HCT116 (cell line): ENCODE measurements at regions not wholly inside any gene's neighbourhood (a gene's known extent, or its start where the extent isn't known, plus 50 kb on each side); places are given as distances from the start of the nearest gene placed in this dataset.

Experiments
- ATAC-seq: fragments of 200-7000 bp; cut with Tn5 transposase; 2 replicates; pipeline ENCODE4 v1.9.1; 2020; ENCODE audit warnings: mild to moderate bottlenecking, moderate library complexity
- BruUV-seq: library from RNA; stranded (reverse); fragments of 400-500 nt; replicated peaks from 2 replicates; lab custom pipeline; 2021; lab: Mats Ljungman, UMichigan
- CTCF ChIA-PET: fragments of 300-600 bp; sonication (Branson Sonifier 250); formaldehyde crosslinking; loops from one replicate; lab custom pipeline; 2021; ENCODE audit warnings: antibody characterized with exemption; lab: Charles Lee
- POLR2A ChIA-PET: fragments of 300-600, 350-600 bp; sonication (Branson Sonifier 250); formaldehyde crosslinking; loops from one replicate; lab custom pipeline; 2021; ENCODE audit warnings: antibody characterized with exemption; lab: Charles Lee
- RAD21 ChIA-PET, 2 experiments: fragments of 300-600 bp; sonication (Branson Sonifier 250); formaldehyde crosslinking; loops; one replicate each; lab custom pipeline; 2023; ENCODE audit warnings: low total read pairs in 2 of 2; ENCODE audit not compliant: uncharacterized antibody in 2 of 2, unreplicated experiment in 2 of 2, low non-redundant PET in 1 of 2; lab: Charles Lee
- DNase-seq: peaks from one replicate; pipeline ENCODE4 v3.0.0-alpha.2; 2010; ENCODE audit warnings: low read depth, low spot score
- H2AFZ ChIP-seq: fragments of 200-600 bp; shearing (Covaris generic), sonication (generic); 2 replicates; pipeline ENCODE4 v1.6.1; 2017; ENCODE audit warnings: low read depth, mixed run types, mixed read lengths, antibody characterized with exemption, low read length; ENCODE audit not compliant: poor library complexity, severe bottlenecking
- H3K27ac ChIP-seq: 2 replicates; pipeline ENCODE4 v1.5.1; 2012; ENCODE audit warnings: low read depth, low read length
- H3K27me3 ChIP-seq: fragments of 200-600 bp; sonication (generic); 2 replicates; pipeline ENCODE4 v1.6.1; 2016; ENCODE audit warnings: mixed run types, low read length, mixed read lengths; ENCODE audit not compliant: insufficient read depth
- H3K36me3 ChIP-seq, 2 experiments: fragments of 200-500 bp in 1 of 2; fragments of 200-600 bp in 1 of 2; sonication (Bioruptor generic) in 1 of 2; sonication (generic) in 1 of 2; 2 replicates each; pipeline versions ENCODE4 v1.5.1 to v1.6.1; 2014 to 2016; ENCODE audit warnings: low read length in 2 of 2, inconsistent platforms in 1 of 2, mixed read lengths in 1 of 2, mixed run types in 1 of 2; ENCODE audit not compliant: insufficient read depth in 2 of 2, control insufficient read depth in 1 of 2
- H3K4me1 ChIP-seq, 2 experiments: fragments of 200-600 bp in 1 of 2; sonication (generic) in 1 of 2; 2 replicates each; pipeline versions ENCODE4 v1.5.1 to v1.6.1; 2012 to 2017; ENCODE audit warnings: low read length in 2 of 2, inconsistent platforms in 1 of 2, mild to moderate bottlenecking in 1 of 2, mixed read lengths in 1 of 2, mixed run types in 1 of 2, moderate library complexity in 1 of 2; ENCODE audit not compliant: insufficient read depth in 2 of 2, control insufficient read depth in 1 of 2
- H3K4me2 ChIP-seq: fragments of 200-600 bp; sonication (generic); 2 replicates; pipeline ENCODE4 v1.6.1; 2017; ENCODE audit warnings: mixed run types, low read length, mixed read lengths
- H3K4me3 ChIP-seq, 2 experiments: fragments of 200-600 bp in 1 of 2; sonication (generic) in 1 of 2; replicated peaks in 1 of 2; 2 replicates each; pipeline ENCODE4 v1.5.1; 2011 to 2016; ENCODE audit warnings: low read length in 2 of 2, control low read depth in 1 of 2, low read depth in 1 of 2, mild to moderate bottlenecking in 1 of 2, mixed read lengths in 1 of 2, mixed run types in 1 of 2
- H3K79me2 ChIP-seq: fragments of 200-600 bp; sonication (generic); 2 replicates; pipeline ENCODE4 v1.6.1; 2017; ENCODE audit warnings: mild to moderate bottlenecking, mixed run types, low read length, moderate library complexity, mixed read lengths; ENCODE audit not compliant: insufficient read depth
- H3K9ac ChIP-seq: fragments of 200-600 bp; sonication (generic); 2 replicates; pipeline ENCODE4 v1.6.1; 2016; ENCODE audit warnings: low read length, mixed read lengths
- H3K9me2 ChIP-seq: fragments of 200-600 bp; sonication (generic), shearing (Covaris generic); 2 replicates; pipeline ENCODE4 v1.6.1; 2017; ENCODE audit warnings: mixed run types, mild to moderate bottlenecking, moderate library complexity; ENCODE audit not compliant: insufficient read depth
- H3K9me3 ChIP-seq, 2 experiments: fragments of 200-500 bp in 1 of 2; fragments of 200-600 bp in 1 of 2; sonication (Bioruptor generic) in 1 of 2; sonication (generic) in 1 of 2; 2 replicates each; pipeline ENCODE4 v1.6.1; 2014 to 2017; ENCODE audit warnings: low read length in 2 of 2, mixed read lengths in 2 of 2, inconsistent platforms in 1 of 2, low read depth in 1 of 2, mild to moderate bottlenecking in 1 of 2, mixed run types in 1 of 2, moderate library complexity in 1 of 2; ENCODE audit not compliant: control insufficient read depth in 1 of 2, insufficient read depth in 1 of 2
- H4K20me1 ChIP-seq: fragments of 200-600 bp; sonication (generic), shearing (Covaris generic); 2 replicates; pipeline ENCODE4 v1.6.1; 2017; ENCODE audit warnings: mixed run types, mild to moderate bottlenecking, moderate library complexity; ENCODE audit not compliant: insufficient read depth
- CBX3 ChIP-seq: IDR thresholded peaks from 2 replicates; pipeline ENCODE4 v1.6.1; 2012; ENCODE audit warnings: low read depth
- EGR1 ChIP-seq: IDR thresholded peaks from 2 replicates; pipeline ENCODE4 v1.6.1; 2012; ENCODE audit warnings: low read depth
- ELF1 ChIP-seq: IDR thresholded peaks from 2 replicates; pipeline ENCODE4 v1.6.1; 2012; ENCODE audit warnings: low read depth, borderline replicate concordance
- EZH2 ChIP-seq: fragments of 200-600 bp; sonication (generic); IDR thresholded peaks from 2 replicates; pipeline ENCODE4 v1.6.1; 2017; ENCODE audit warnings: antibody characterized with exemption, mixed run types
- JUND ChIP-seq: IDR thresholded peaks from 2 replicates; pipeline ENCODE4 v1.6.1; 2012
- MAX ChIP-seq: IDR thresholded peaks from 2 replicates; pipeline ENCODE4 v1.6.1; 2012
- POLR2A ChIP-seq: IDR thresholded peaks from 2 replicates; pipeline ENCODE4 v1.7.0; 2011; ENCODE audit warnings: borderline replicate concordance; ENCODE audit not compliant: insufficient read depth, insufficient read length; ENCODE audit errors: extremely low read depth
- RAD21 ChIP-seq: IDR thresholded peaks from 2 replicates; pipeline ENCODE4 v1.6.1; 2012; ENCODE audit warnings: low read depth, mild to moderate bottlenecking
- SIN3A ChIP-seq: IDR thresholded peaks from 2 replicates; pipeline ENCODE4 v1.6.1; 2012; ENCODE audit warnings: low read depth
- SRF ChIP-seq: IDR thresholded peaks from 2 replicates; pipeline ENCODE4 v1.6.1; 2012; ENCODE audit warnings: low read depth
- TCF7L2 ChIP-seq: IDR thresholded peaks from 2 replicates; pipeline ENCODE4 v1.7.0; 2011; ENCODE audit warnings: borderline replicate concordance, inconsistent platforms; ENCODE audit not compliant: insufficient read depth, insufficient read length; ENCODE audit errors: extremely low read depth
- YY1 ChIP-seq: IDR thresholded peaks from 2 replicates; pipeline ENCODE4 v1.6.1; 2011; ENCODE audit warnings: low read length, low read depth, moderate library complexity, mild to moderate bottlenecking; ENCODE audit not compliant: insufficient replicate concordance; ENCODE audit errors: extremely low read depth
- ZFX ChIP-seq: fragments of 450-650 bp; IDR thresholded peaks from 2 replicates; pipeline ENCODE4 v1.6.1; 2017
- ZNF274 ChIP-seq: fragments of 200-500 bp; sonication (Bioruptor generic); IDR thresholded peaks from 2 replicates; pipeline ENCODE4 v1.6.1; 2014; ENCODE audit warnings: mild to moderate bottlenecking, low read depth, low read length, inconsistent platforms
- intact Hi-C: fragments of 100-400 bp; cut with micrococcal nuclease; formaldehyde crosslinking; loops from 2 replicates; pipeline ENCODE4 v1.10.0; 2022
- TF ChIP-seq, protein P1 (sequence below): IDR thresholded peaks from 2 replicates; pipeline ENCODE4 v1.6.1; 2012; ENCODE audit warnings: low read depth

- BruUV-seq: no TSS peak
- Histone ChIP-seq H3K79me2 (no peaks in the 10 kb centered on the region), H3K27ac (no peak overlapping the region), H3K27me3 (no peaks in the 10 kb centered on the region), H3K9me2 (no peaks in the 10 kb centered on the region), H3K9ac (no peak overlapping the region), H3K36me3 (no peaks in the 10 kb centered on the region), H3K4me2 (no peak overlapping the region), H3K4me3 (no peak overlapping the region), H3K9me3 (peaks cover 5 to 17% of the 10 kb centered on the region in 2 experiments; a peak in 2 of 4 replicates), H2AFZ (no peak overlapping the region), H4K20me1 (no peaks in the 10 kb centered on the region), H3K4me1 (no peaks in the 10 kb centered on the region)
- CTCF ChIA-PET: no interaction called here
- ATAC-seq (no peak), DNase-seq (no peak)
- no peak for TF ChIP-seq ZFX
- TF ChIP-seq, protein P1, sequence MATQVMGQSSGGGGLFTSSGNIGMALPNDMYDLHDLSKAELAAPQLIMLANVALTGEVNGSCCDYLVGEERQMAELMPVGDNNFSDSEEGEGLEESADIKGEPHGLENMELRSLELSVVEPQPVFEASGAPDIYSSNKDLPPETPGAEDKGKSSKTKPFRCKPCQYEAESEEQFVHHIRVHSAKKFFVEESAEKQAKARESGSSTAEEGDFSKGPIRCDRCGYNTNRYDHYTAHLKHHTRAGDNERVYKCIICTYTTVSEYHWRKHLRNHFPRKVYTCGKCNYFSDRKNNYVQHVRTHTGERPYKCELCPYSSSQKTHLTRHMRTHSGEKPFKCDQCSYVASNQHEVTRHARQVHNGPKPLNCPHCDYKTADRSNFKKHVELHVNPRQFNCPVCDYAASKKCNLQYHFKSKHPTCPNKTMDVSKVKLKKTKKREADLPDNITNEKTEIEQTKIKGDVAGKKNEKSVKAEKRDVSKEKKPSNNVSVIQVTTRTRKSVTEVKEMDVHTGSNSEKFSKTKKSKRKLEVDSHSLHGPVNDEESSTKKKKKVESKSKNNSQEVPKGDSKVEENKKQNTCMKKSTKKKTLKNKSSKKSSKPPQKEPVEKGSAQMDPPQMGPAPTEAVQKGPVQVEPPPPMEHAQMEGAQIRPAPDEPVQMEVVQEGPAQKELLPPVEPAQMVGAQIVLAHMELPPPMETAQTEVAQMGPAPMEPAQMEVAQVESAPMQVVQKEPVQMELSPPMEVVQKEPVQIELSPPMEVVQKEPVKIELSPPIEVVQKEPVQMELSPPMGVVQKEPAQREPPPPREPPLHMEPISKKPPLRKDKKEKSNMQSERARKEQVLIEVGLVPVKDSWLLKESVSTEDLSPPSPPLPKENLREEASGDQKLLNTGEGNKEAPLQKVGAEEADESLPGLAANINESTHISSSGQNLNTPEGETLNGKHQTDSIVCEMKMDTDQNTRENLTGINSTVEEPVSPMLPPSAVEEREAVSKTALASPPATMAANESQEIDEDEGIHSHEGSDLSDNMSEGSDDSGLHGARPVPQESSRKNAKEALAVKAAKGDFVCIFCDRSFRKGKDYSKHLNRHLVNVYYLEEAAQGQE: no peak
- no peak for TF ChIP-seq YY1
- no peak for TF ChIP-seq MAX
- no peak for TF ChIP-seq SRF
- no peak for TF ChIP-seq ELF1
- no peak for TF ChIP-seq EGR1
- no peak for TF ChIP-seq ZNF274
- no peak for TF ChIP-seq CBX3
- TF ChIP-seq EZH2: no peak
- TF ChIP-seq RAD21: no peak
- no peak for TF ChIP-seq TCF7L2
- no peak for TF ChIP-seq JUND
- TF ChIP-seq SIN3A: no peak
- TF ChIP-seq POLR2A: no peak
- RAD21 ChIA-PET: no interaction called here
- POLR2A ChIA-PET: no interaction called here
- intact Hi-C loops: no loop called here
Observed at GRCh38 chr11:81422402-81422801, 1311.3 kb downstream of the FAM181B start.
